ENCODE measurements at regions not wholly inside any gene's neighbourhood (a gene's known extent, or its start where the extent isn't known, plus 50 kb on each side); places are given as distances from the start of the nearest gene placed in this dataset.

GRCh38 chr7:33852838-33853237 is 52.5 kb upstream of the BMPER start:
- no peak for TF ChIP-seq POLR2AphosphoS5 (IDR thresholded peaks at IDR 0.05; ENCODE audit: low read depth, low read length)
- TF ChIP-seq REST (IDR thresholded peaks at IDR 0.05; ENCODE audit: insufficient read depth in 1 of 2, low read depth in 2 of 2, low read length in 2 of 2): no peak
- TF ChIP-seq SIN3A (IDR thresholded peaks at IDR 0.05; ENCODE audit: borderline replicate concordance, insufficient read depth, low read length): no peak

All from PFSK-1 (cell line).